ENCODE measurements at regions not wholly inside any gene's neighbourhood (a gene's known extent, or its start where the extent isn't known, plus 50 kb on each side); places are given as distances from the start of the nearest gene placed in this dataset.

- Histone ChIP-seq H3K4me3 (replicated peaks; ENCODE audit: insufficient read depth, low read length) (no peak overlapping the region), H3K27ac (replicated peaks) (no peak overlapping the region), H3K27me3 (ENCODE audit: insufficient read depth, poor library complexity, severe bottlenecking) (no peaks in the 10 kb centered on the region)
- DNase-seq (ENCODE audit: low read depth in 1 of 2, low spot score in 1 of 2): no peak
- TF ChIP-seq GABPA (IDR thresholded peaks at IDR 0.05; ENCODE audit: low read depth): no peak
- TF ChIP-seq, protein P1, sequence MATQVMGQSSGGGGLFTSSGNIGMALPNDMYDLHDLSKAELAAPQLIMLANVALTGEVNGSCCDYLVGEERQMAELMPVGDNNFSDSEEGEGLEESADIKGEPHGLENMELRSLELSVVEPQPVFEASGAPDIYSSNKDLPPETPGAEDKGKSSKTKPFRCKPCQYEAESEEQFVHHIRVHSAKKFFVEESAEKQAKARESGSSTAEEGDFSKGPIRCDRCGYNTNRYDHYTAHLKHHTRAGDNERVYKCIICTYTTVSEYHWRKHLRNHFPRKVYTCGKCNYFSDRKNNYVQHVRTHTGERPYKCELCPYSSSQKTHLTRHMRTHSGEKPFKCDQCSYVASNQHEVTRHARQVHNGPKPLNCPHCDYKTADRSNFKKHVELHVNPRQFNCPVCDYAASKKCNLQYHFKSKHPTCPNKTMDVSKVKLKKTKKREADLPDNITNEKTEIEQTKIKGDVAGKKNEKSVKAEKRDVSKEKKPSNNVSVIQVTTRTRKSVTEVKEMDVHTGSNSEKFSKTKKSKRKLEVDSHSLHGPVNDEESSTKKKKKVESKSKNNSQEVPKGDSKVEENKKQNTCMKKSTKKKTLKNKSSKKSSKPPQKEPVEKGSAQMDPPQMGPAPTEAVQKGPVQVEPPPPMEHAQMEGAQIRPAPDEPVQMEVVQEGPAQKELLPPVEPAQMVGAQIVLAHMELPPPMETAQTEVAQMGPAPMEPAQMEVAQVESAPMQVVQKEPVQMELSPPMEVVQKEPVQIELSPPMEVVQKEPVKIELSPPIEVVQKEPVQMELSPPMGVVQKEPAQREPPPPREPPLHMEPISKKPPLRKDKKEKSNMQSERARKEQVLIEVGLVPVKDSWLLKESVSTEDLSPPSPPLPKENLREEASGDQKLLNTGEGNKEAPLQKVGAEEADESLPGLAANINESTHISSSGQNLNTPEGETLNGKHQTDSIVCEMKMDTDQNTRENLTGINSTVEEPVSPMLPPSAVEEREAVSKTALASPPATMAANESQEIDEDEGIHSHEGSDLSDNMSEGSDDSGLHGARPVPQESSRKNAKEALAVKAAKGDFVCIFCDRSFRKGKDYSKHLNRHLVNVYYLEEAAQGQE (IDR thresholded peaks at IDR 0.05; ENCODE audit: insufficient replicate concordance, low read depth): no peak
- no peak for TF ChIP-seq SPI1 (IDR thresholded peaks at IDR 0.05; ENCODE audit: borderline replicate concordance, low read depth)
- TF ChIP-seq, protein P2, sequence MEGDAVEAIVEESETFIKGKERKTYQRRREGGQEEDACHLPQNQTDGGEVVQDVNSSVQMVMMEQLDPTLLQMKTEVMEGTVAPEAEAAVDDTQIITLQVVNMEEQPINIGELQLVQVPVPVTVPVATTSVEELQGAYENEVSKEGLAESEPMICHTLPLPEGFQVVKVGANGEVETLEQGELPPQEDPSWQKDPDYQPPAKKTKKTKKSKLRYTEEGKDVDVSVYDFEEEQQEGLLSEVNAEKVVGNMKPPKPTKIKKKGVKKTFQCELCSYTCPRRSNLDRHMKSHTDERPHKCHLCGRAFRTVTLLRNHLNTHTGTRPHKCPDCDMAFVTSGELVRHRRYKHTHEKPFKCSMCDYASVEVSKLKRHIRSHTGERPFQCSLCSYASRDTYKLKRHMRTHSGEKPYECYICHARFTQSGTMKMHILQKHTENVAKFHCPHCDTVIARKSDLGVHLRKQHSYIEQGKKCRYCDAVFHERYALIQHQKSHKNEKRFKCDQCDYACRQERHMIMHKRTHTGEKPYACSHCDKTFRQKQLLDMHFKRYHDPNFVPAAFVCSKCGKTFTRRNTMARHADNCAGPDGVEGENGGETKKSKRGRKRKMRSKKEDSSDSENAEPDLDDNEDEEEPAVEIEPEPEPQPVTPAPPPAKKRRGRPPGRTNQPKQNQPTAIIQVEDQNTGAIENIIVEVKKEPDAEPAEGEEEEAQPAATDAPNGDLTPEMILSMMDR (IDR thresholded peaks at IDR 0.05; ENCODE audit: insufficient read depth, low read length): no peak
- no peak for TF ChIP-seq POLR2AphosphoS5 (IDR thresholded peaks at IDR 0.05; ENCODE audit: low read depth)
Observed at GRCh38 chr22:49064836-49065235, 762.8 kb downstream of the BRD1 start.

DNA sequence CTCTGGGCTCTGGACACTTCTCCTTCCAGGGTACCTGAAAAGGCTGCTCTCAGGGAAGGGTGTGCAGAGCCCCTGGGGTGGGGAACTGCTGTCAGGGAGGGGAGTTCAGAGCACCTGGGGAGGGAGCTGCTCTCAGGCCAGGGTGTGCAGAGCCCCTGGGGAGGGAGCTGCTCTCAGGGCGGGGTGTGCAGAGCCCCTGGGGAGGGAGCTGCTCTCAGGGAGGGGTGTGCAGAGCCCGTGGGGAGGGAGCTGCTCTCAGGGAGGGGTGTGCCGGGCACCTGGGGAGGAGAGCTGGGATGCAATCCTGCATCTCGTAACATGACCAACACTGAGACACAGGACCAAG, 764.2 kb downstream of the BRD1 start:
- DNase-seq (ENCODE audit: low read depth in 1 of 2, low spot score in 1 of 2): no peak
- Histone ChIP-seq H3K4me3 (replicated peaks; ENCODE audit: insufficient read depth, low read length) (no peak overlapping the region), H3K27me3 (ENCODE audit: insufficient read depth, poor library complexity, severe bottlenecking) (no peaks in the 10 kb centered on the region), H3K27ac (replicated peaks) (no peak overlapping the region)
- TF ChIP-seq, protein P2 (IDR thresholded peaks at IDR 0.05; ENCODE audit: insufficient read depth, low read length): no peak
- no peak for TF ChIP-seq SPI1 (IDR thresholded peaks at IDR 0.05; ENCODE audit: borderline replicate concordance, low read depth)
- TF ChIP-seq, protein P1 (IDR thresholded peaks at IDR 0.05; ENCODE audit: insufficient replicate concordance, low read depth): no peak
- no peak for TF ChIP-seq POLR2AphosphoS5 (IDR thresholded peaks at IDR 0.05; ENCODE audit: low read depth)
- TF ChIP-seq GABPA (IDR thresholded peaks at IDR 0.05; ENCODE audit: low read depth): no peak

DNA sequence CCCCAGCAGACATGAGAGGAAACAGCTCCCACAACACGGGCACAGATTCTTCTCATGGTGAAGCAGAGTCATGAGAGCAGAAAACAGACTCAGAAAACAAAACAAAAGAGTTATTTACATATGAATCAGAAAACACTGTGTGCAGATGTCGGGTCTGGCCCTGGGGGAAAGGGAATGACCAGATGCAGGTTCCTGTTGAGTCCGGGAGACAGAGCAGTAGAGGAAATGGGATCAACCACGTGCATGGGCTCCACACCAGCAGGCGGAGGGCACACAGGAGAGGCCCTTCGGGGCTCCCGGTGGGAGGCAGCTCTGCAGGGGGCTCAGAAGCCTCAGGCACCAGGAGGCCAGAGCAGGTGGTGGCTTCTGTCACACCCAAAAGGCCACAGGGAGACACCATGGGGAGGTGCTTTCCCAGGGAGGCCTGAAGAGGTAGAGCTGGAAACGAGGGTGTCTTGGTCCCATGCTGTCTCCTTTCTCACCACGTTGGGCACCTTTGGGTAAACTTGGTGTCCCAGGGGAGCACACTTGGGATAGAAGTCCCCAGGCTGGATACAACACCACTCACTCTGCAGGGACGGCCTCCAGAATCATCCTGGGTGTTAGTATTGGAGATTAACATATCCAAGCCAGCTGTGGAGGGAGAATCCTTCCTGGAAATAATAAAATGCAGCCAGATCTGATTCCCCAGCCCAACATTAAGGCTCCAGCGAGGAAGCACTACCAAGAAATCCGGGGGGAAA, 764.7 kb downstream of the BRD1 start:
- TF ChIP-seq GABPA (IDR thresholded peaks at IDR 0.05; ENCODE audit: low read depth) (no peak), POLR2AphosphoS5 (IDR thresholded peaks at IDR 0.05; ENCODE audit: low read depth) (no peak), SPI1 (IDR thresholded peaks at IDR 0.05; ENCODE audit: borderline replicate concordance, low read depth) (no peak)
- TF ChIP-seq, protein P1 (IDR thresholded peaks at IDR 0.05; ENCODE audit: insufficient replicate concordance, low read depth): no peak
- TF ChIP-seq, protein P2 (IDR thresholded peaks at IDR 0.05; ENCODE audit: insufficient read depth, low read length): no peak
- no peak for DNase-seq (ENCODE audit: low read depth in 1 of 2, low spot score in 1 of 2)
- H3K27me3 ChIP-seq (ENCODE audit: insufficient read depth, poor library complexity, severe bottlenecking): no peaks in the 10 kb centered on the region
- H3K27ac ChIP-seq (replicated peaks): no peak overlapping the region
- H3K4me3 ChIP-seq (replicated peaks; ENCODE audit: insufficient read depth, low read length): no peak overlapping the region

Data from HL-60 (cell line).